ENCODE measurements at regions not wholly inside any gene's neighbourhood (a gene's known extent, or its start where the extent isn't known, plus 50 kb on each side); places are given as distances from the start of the nearest gene placed in this dataset.
"Not testable (repeated sequence)": the region's sequence is repeated elsewhere in the genome, so short reads cannot be mapped to it uniquely, and the experiment has no call there.

GRCh38 chr13:109986851-109987250 lies 200.5 kb upstream of the IRS2 start:
- Histone ChIP-seq H3K27ac (ENCODE audit: low read depth in 1 of 3, low read length in 2 of 3) (no peak overlapping the region), H3K36me3 (ENCODE audit: control insufficient read depth in 3 of 3, insufficient read depth in 2 of 3, low read depth in 1 of 3, low read length in 3 of 3) (no peaks in the 10 kb centered on the region), H3K4me3 (ENCODE audit: low read depth in 1 of 3, low read length in 3 of 3) (no peak overlapping the region), H3K27me3 (ENCODE audit: control insufficient read depth in 3 of 3, insufficient read depth in 3 of 3, low read length in 3 of 3) (no peaks in the 10 kb centered on the region), H3K9me3 (ENCODE audit: control insufficient read depth in 2 of 2, insufficient read depth in 1 of 2, low read depth in 1 of 2, low read length in 1 of 2) (no peaks in the 10 kb centered on the region), H3K4me1 (ENCODE audit: control insufficient read depth in 3 of 3, insufficient read depth in 2 of 3, low read depth in 1 of 3, low read length in 2 of 3) (no peaks in the 10 kb centered on the region)
- no peak for DNase-seq
- FAIRE-seq: no peak
- 94 to 96% (median 94%) methylated on average over 1 of the region's 1 CpG for WGBS, 3 donors

DNA sequence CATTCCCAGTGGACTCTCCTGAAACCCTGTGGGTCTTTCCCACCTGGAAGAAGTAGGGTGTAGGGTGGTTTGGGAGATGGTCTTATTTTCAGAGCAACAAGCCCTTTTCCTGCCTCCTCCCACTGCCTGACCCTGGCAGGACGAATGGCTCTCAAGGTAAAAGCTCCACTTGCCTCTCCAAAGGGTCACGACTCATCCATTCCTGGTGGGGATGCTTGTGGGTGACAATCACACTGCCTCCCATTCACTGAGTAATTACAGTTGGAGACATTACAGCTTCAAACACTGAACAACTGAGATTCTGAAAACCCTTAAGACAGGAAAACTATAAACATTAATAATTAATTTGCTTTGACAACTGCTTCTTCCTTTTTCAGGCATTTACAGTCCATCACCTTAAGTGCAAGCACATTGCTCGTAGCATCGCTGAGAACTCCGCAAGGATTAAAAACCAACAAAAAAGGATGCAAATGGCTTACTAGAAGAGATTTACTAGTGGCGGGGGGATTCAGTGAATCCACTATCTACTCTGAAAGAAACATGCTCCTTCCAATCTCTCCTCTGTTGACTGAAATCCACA lies 199.6 kb upstream of the IRS2 start:
- 67 to 68% (median 68%) methylated on average over 6 of the region's 6 CpGs for WGBS, 3 donors
- no peaks in the 10 kb centered on the region for H3K27me3 ChIP-seq (ENCODE audit: control insufficient read depth in 3 of 3, insufficient read depth in 3 of 3, low read length in 3 of 3)
- no peak for FAIRE-seq

DNA sequence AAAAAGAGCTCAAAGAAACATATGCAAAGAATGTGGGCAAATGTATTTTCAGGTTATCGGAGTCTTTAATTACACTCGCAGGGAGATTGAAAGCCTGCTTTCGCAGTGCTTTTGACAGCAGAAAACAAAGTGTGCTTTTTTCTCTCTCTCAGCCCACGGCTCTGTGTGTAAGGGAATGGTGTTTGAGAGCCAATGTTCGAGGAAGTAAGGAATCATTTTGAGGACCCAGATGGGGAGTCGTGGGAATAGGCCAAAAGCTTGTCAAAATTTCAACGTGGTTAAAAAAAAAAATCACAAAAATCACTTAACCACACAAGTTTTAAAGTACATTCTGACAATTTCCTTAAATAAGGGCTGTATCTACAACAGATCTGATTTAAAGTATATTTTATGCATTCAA lies 197.1 kb upstream of the IRS2 start:
- no peak for FAIRE-seq
- no peak overlapping the region for H3K4me3 ChIP-seq (ENCODE audit: low read depth in 1 of 3, low read length in 3 of 3)
- no peaks in the 10 kb centered on the region for H3K27me3 ChIP-seq (ENCODE audit: control insufficient read depth in 3 of 3, insufficient read depth in 3 of 3, low read length in 3 of 3)
- H3K27ac ChIP-seq (ENCODE audit: low read depth in 1 of 3, low read length in 2 of 3): no peak overlapping the region
- no peaks in the 10 kb centered on the region for H3K36me3 ChIP-seq (ENCODE audit: control insufficient read depth in 3 of 3, insufficient read depth in 2 of 3, low read depth in 1 of 3, low read length in 3 of 3)
- no peak for DNase-seq
- no peaks in the 10 kb centered on the region for H3K9me3 ChIP-seq (ENCODE audit: control insufficient read depth in 2 of 2, insufficient read depth in 1 of 2, low read depth in 1 of 2, low read length in 1 of 2)
- no peaks in the 10 kb centered on the region for H3K4me1 ChIP-seq (ENCODE audit: control insufficient read depth in 3 of 3, insufficient read depth in 2 of 3, low read depth in 1 of 3, low read length in 2 of 3)
- 60 to 74% (median 66%) methylated on average over 7 of the region's 7 CpGs for WGBS, 3 donors

More for the DNA sequence above, 199.6 kb upstream of the IRS2 start:
- Histone ChIP-seq H3K9me3 (ENCODE audit: control insufficient read depth in 2 of 2, insufficient read depth in 1 of 2, low read depth in 1 of 2, low read length in 1 of 2) (no peaks in the 10 kb centered on the region), H3K4me1 (ENCODE audit: control insufficient read depth in 3 of 3, insufficient read depth in 2 of 3, low read depth in 1 of 3, low read length in 2 of 3) (no peaks in the 10 kb centered on the region), H3K36me3 (ENCODE audit: control insufficient read depth in 3 of 3, insufficient read depth in 2 of 3, low read depth in 1 of 3, low read length in 3 of 3) (no peaks in the 10 kb centered on the region), H3K4me3 (ENCODE audit: low read depth in 1 of 3, low read length in 3 of 3) (no peak overlapping the region), H3K27ac (ENCODE audit: low read depth in 1 of 3, low read length in 2 of 3) (no peak overlapping the region)
- no peak for DNase-seq

GRCh38 chr13:109981000-109981399 lies 194.6 kb upstream of the IRS2 start:
- H3K36me3 ChIP-seq (ENCODE audit: control insufficient read depth in 3 of 3, insufficient read depth in 2 of 3, low read depth in 1 of 3, low read length in 3 of 3): no peaks in the 10 kb centered on the region
- no peak overlapping the region for H3K27ac ChIP-seq (ENCODE audit: low read depth in 1 of 3, low read length in 2 of 3)
- no peaks in the 10 kb centered on the region for H3K9me3 ChIP-seq (ENCODE audit: control insufficient read depth in 2 of 2, insufficient read depth in 1 of 2, low read depth in 1 of 2, low read length in 1 of 2)
- H3K4me1 ChIP-seq (ENCODE audit: control insufficient read depth in 3 of 3, insufficient read depth in 2 of 3, low read depth in 1 of 3, low read length in 2 of 3): no peaks in the 10 kb centered on the region
- H3K4me3 ChIP-seq (ENCODE audit: low read depth in 1 of 3, low read length in 3 of 3): no peak overlapping the region
- no peaks in the 10 kb centered on the region for H3K27me3 ChIP-seq (ENCODE audit: control insufficient read depth in 3 of 3, insufficient read depth in 3 of 3, low read length in 3 of 3)
- DNase-seq (no peak), FAIRE-seq (no peak)
- WGBS, 3 donors: 63 to 80% (median 68%) methylated on average over 4 of the region's 4 CpGs

DNA sequence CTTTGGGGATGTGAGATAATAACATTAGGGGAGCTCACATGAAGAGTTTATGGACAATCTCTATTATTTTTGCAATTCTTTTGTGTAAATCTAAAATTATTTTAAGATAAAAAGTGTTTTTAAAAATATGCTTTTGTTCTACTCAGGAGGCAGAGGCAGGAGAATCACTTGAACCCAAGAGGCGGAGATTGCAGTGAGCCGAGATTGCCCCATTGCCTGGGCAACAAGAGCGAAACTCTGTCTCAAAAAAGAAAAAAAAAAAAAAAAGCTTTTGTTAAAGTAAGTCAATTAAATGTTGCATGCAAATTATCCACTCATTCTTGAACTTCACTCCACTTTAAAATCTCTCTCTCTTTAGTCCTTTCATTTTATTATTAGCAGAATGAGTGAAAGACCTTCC lies 193.3 kb upstream of the IRS2 start:
- H3K27me3 ChIP-seq (ENCODE audit: control insufficient read depth in 3 of 3, insufficient read depth in 3 of 3, low read length in 3 of 3); FAIRE-seq; H3K4me1 ChIP-seq (ENCODE audit: control insufficient read depth in 3 of 3, insufficient read depth in 2 of 3, low read depth in 1 of 3, low read length in 2 of 3); H3K27ac ChIP-seq (ENCODE audit: low read depth in 1 of 3, low read length in 2 of 3); DNase-seq; H3K36me3 ChIP-seq (ENCODE audit: control insufficient read depth in 3 of 3, insufficient read depth in 2 of 3, low read depth in 1 of 3, low read length in 3 of 3); H3K9me3 ChIP-seq (ENCODE audit: control insufficient read depth in 2 of 2, insufficient read depth in 1 of 2, low read depth in 1 of 2, low read length in 1 of 2); H3K4me3 ChIP-seq (ENCODE audit: low read depth in 1 of 3, low read length in 3 of 3): not testable (repeated sequence)
- WGBS, 3 donors: 88 to 90% (median 88%) methylated on average over 3 of the region's 3 CpGs

GRCh38 chr13:109979228-109979627 lies 192.8 kb upstream of the IRS2 start:
- Histone ChIP-seq H3K27me3 (ENCODE audit: control insufficient read depth in 3 of 3, insufficient read depth in 3 of 3, low read length in 3 of 3) (no peaks in the 10 kb centered on the region), H3K9me3 (ENCODE audit: control insufficient read depth in 2 of 2, insufficient read depth in 1 of 2, low read depth in 1 of 2, low read length in 1 of 2) (no peaks in the 10 kb centered on the region), H3K27ac (ENCODE audit: low read depth in 1 of 3, low read length in 2 of 3) (no peak overlapping the region), H3K36me3 (ENCODE audit: control insufficient read depth in 3 of 3, insufficient read depth in 2 of 3, low read depth in 1 of 3, low read length in 3 of 3) (no peaks in the 10 kb centered on the region), H3K4me1 (ENCODE audit: control insufficient read depth in 3 of 3, insufficient read depth in 2 of 3, low read depth in 1 of 3, low read length in 2 of 3) (no peaks in the 10 kb centered on the region), H3K4me3 (ENCODE audit: low read depth in 1 of 3, low read length in 3 of 3) (no peak overlapping the region)
- no peak for DNase-seq
- FAIRE-seq: no peak
- 58 to 67% (median 61%) methylated on average over 6 of the region's 6 CpGs for WGBS, 3 donors

DNA sequence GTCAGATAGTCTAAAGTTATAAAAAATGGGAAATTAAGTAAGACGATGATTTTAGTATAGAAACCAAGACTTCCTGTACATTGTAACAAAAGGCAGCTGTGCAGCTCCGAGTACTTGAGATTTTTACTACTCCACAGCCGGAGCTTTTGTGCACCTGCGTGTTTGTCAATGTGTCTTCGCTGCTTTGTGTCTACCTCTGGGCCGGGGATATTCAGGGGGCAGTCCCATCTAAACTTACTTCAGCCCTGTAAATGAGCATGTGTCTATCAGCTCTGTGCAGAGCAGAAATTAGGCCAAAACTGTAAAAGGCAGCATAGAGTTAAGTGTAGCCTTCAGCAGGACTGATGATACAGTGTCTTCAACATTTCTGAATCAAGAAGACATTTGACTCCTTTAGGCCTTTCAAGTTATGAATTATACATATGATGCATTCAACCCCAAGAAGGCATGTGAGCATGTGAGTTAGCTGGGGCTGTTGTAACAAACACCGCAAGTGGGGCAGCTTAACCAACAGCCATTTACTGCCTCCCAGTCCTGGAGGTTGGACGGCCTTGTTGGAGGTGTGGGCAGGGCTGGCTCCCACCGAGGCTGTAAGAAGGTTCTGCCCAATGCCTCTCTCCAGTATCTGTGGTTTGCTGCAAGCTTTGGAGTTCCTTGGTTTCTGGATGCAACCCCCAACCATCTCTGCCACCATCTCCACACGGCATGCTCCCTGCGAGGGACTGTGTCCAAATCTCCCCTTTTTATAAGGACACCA lies 191.0 kb upstream of the IRS2 start:
- Histone ChIP-seq H3K9me3 (ENCODE audit: control insufficient read depth in 2 of 2, insufficient read depth in 1 of 2, low read depth in 1 of 2, low read length in 1 of 2) (no peaks in the 10 kb centered on the region), H3K27ac (ENCODE audit: low read depth in 1 of 3, low read length in 2 of 3) (no peak overlapping the region), H3K36me3 (ENCODE audit: control insufficient read depth in 3 of 3, insufficient read depth in 2 of 3, low read depth in 1 of 3, low read length in 3 of 3) (no peaks in the 10 kb centered on the region), H3K4me1 (ENCODE audit: control insufficient read depth in 3 of 3, insufficient read depth in 2 of 3, low read depth in 1 of 3, low read length in 2 of 3) (no peaks in the 10 kb centered on the region), H3K4me3 (ENCODE audit: low read depth in 1 of 3, low read length in 3 of 3) (no peak overlapping the region), H3K27me3 (ENCODE audit: control insufficient read depth in 3 of 3, insufficient read depth in 3 of 3, low read length in 3 of 3) (no peaks in the 10 kb centered on the region)
- FAIRE-seq (no peak), DNase-seq (no peak)
- 78 to 84% (median 84%) methylated on average over 11 of the region's 11 CpGs for WGBS, 3 donors

DNA sequence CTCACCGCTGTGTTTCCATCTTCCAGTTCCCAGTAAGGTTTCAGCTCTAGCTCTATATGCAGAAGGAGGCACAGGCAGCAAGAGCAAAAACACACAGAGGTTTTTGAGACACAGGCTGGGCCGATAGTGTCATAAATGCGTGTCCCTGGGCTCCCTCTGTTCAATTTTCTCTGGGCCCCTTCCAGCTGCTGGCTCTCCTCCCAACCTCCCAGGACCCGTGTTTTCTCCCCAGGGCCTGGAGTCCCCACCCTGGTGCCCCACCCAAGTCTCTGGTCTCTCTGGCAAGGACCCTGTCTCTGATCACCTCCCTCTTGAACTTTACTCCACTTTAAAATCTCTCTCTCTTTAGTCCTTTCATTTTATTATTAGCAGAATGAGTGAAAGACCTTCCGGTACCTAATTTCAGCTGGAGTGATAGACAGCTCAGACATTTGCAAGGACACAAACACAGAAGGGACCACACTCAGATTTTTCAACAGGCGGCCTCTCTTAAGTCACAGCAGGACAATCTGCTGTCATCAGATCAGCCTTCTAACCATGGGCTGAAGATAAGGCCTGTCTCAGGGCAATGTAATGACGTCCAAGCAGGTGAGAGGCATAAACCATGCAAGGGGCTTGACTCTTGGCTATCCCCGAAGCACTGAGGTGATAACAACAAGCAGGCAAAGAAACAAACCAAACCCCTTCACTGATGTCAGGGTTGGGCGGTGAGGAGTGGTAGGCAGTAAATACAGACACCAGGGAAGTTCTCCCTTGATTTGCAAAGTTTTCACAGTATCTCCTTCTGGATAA lies 190.0 kb upstream of the IRS2 start:
- H3K27ac ChIP-seq (ENCODE audit: low read depth in 1 of 3, low read length in 2 of 3): no peak overlapping the region
- H3K36me3 ChIP-seq (ENCODE audit: control insufficient read depth in 3 of 3, insufficient read depth in 2 of 3, low read depth in 1 of 3, low read length in 3 of 3): no peaks in the 10 kb centered on the region
- FAIRE-seq (no peak), DNase-seq (no peak)
- H3K4me3 ChIP-seq (ENCODE audit: low read depth in 1 of 3, low read length in 3 of 3): no peak overlapping the region
- H3K4me1 ChIP-seq (ENCODE audit: control insufficient read depth in 3 of 3, insufficient read depth in 2 of 3, low read depth in 1 of 3, low read length in 2 of 3): no peaks in the 10 kb centered on the region
- no peaks in the 10 kb centered on the region for H3K27me3 ChIP-seq (ENCODE audit: control insufficient read depth in 3 of 3, insufficient read depth in 3 of 3, low read length in 3 of 3)
- 38 to 60% (median 43%) methylated on average over 9 of the region's 9 CpGs for WGBS, 3 donors
- no peaks in the 10 kb centered on the region for H3K9me3 ChIP-seq (ENCODE audit: control insufficient read depth in 2 of 2, insufficient read depth in 1 of 2, low read depth in 1 of 2, low read length in 1 of 2)
